Panc1 (cell line): ENCODE measurements at regions not wholly inside any gene's neighbourhood (a gene's known extent, or its start where the extent isn't known, plus 50 kb on each side); places are given as distances from the start of the nearest gene placed in this dataset.

Source experiments
- ATAC-seq: fragments of 200-7000 bp; cut with Tn5 transposase; 2 replicates; pipeline ENCODE4 v1.9.1; 2020; ENCODE audit warnings: mild to moderate bottlenecking, moderate library complexity
- BruUV-seq: library from RNA; stranded (reverse); fragments of 400-500 nt; replicated peaks from 2 replicates; lab custom pipeline; 2021; lab: Mats Ljungman, UMichigan
- CTCF ChIA-PET: fragments of 300-600 bp; sonication (Branson Sonifier 250); formaldehyde crosslinking; loops from one replicate; lab custom pipeline; 2022; ENCODE audit warnings: antibody characterized with exemption; lab: Charles Lee
- POLR2A ChIA-PET: fragments of 300-600 bp; sonication (Branson Sonifier 250); formaldehyde crosslinking; loops from one replicate; lab custom pipeline; 2022; ENCODE audit warnings: antibody characterized with exemption; lab: Charles Lee
- DNase-seq: peaks from one replicate; pipeline ENCODE4 v3.0.0-alpha.2; 2010; ENCODE audit warnings: low read depth, low spot score
- H3K27ac ChIP-seq: 2 replicates; pipeline ENCODE4 v1.5.1; 2011; ENCODE audit warnings: mild to moderate bottlenecking, low read length, inconsistent platforms
- H3K27me3 ChIP-seq: fragments of 200-500 bp; sonication (Bioruptor generic); 2 replicates; pipeline ENCODE4 v1.6.0; 2014; ENCODE audit warnings: low read length, inconsistent platforms; ENCODE audit not compliant: control insufficient read depth, insufficient read depth
- H3K36me3 ChIP-seq: fragments of 200-500 bp; sonication (Bioruptor generic); 2 replicates; pipeline ENCODE4 v1.5.1; 2014; ENCODE audit warnings: inconsistent platforms, mild to moderate bottlenecking, low read length, moderate library complexity; ENCODE audit not compliant: control insufficient read depth, insufficient read depth
- H3K4me1 ChIP-seq: 2 replicates; pipeline ENCODE4 v1.5.1; 2011; ENCODE audit warnings: inconsistent platforms, mild to moderate bottlenecking, low read length, moderate library complexity; ENCODE audit not compliant: control insufficient read depth, insufficient read depth
- H3K4me3 ChIP-seq, 2 experiments: 2 replicates each; pipeline ENCODE4 v1.5.1; 2011 to 2012; ENCODE audit warnings: low read depth in 2 of 2, low read length in 2 of 2, mild to moderate bottlenecking in 2 of 2, inconsistent platforms in 1 of 2, moderate library complexity in 1 of 2
- H3K9me3 ChIP-seq: fragments of 200-500 bp; sonication (Bioruptor generic); 2 replicates; pipeline ENCODE4 v1.5.1; 2014; ENCODE audit warnings: low read depth, mild to moderate bottlenecking, inconsistent platforms, low read length, moderate library complexity; ENCODE audit not compliant: control insufficient read depth, insufficient read depth
- POLR2AphosphoS5 ChIP-seq: IDR thresholded peaks from 2 replicates; pipeline ENCODE4 v1.6.1; 2012; ENCODE audit warnings: mild to moderate bottlenecking, low read depth, low read length, moderate library complexity
- REST ChIP-seq, 2 experiments: IDR thresholded peaks; 2 replicates each; pipeline ENCODE4 v1.6.1; 2011 to 2012; ENCODE audit warnings: low read depth in 2 of 2, control low read depth in 1 of 2, low read length in 1 of 2, mild to moderate bottlenecking in 1 of 2, moderate library complexity in 1 of 2; ENCODE audit not compliant: insufficient read depth in 1 of 2
- SIN3A ChIP-seq: IDR thresholded peaks from 2 replicates; pipeline ENCODE4 v1.6.1; 2012; ENCODE audit warnings: low read depth, mild to moderate bottlenecking, low read length, moderate library complexity, borderline replicate concordance; ENCODE audit not compliant: insufficient read depth
- TCF7L2 ChIP-seq: IDR thresholded peaks from 2 replicates; pipeline ENCODE4 v1.6.1; 2011; ENCODE audit warnings: mild to moderate bottlenecking, low read depth, low read length, inconsistent platforms
- in situ Hi-C: cut with HindIII; loops from 2 replicates; pipeline ENCODE4 v1.10.0; 2016; ENCODE audit warnings: low sequenced_read_pairs, low pct_unique_long_range_greater_than_20kb
- intact Hi-C: fragments of 100-400 bp; cut with micrococcal nuclease; formaldehyde crosslinking; loops from one replicate; pipeline ENCODE4 v1.10.0; 2022; ENCODE audit not compliant: unreplicated experiment
- TF ChIP-seq, protein P1 (sequence below): fragments of 450-650 bp; IDR thresholded peaks from 2 replicates; pipeline ENCODE4 v1.5.1; 2017; ENCODE audit warnings: mild to moderate bottlenecking

DNA sequence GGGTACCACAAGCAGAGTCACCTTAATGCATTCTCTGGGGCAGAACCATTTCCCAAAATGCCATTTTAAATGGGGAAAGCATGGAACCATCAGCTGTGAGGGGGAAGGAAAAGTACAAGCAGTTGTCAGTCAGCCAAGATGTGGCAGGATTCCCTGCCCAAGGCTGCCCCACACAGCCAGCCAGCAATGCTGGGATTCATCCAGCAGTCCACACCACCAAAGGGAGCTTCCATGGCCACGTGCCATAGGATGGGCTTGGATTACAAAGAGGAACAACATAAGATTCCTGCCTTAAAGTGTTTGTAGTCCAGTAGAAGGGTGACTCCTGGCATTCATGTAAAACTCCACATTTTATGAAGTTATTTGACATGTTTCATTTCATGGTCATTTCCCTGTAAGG is 233.3 kb downstream of the SHOX2 start:
- POLR2A ChIA-PET: no interaction called here
- in situ Hi-C loops: no loop called here

GRCh38 chr3:157871838-157872460 is 234.3 kb downstream of the SHOX2 start:
- BruUV-seq: no TSS peak
- Histone ChIP-seq H3K4me3 (no peak overlapping the region), H3K9me3 (no peaks in the 10 kb centered on the region), H3K4me1 (no peaks in the 10 kb centered on the region), H3K36me3 (no peaks in the 10 kb centered on the region), H3K27ac (no peak overlapping the region), H3K27me3 (no peaks in the 10 kb centered on the region)
- POLR2A ChIA-PET: no interaction called here
- no peak for TF ChIP-seq POLR2AphosphoS5
- TF ChIP-seq SIN3A: no peak
- TF ChIP-seq, protein P1, sequence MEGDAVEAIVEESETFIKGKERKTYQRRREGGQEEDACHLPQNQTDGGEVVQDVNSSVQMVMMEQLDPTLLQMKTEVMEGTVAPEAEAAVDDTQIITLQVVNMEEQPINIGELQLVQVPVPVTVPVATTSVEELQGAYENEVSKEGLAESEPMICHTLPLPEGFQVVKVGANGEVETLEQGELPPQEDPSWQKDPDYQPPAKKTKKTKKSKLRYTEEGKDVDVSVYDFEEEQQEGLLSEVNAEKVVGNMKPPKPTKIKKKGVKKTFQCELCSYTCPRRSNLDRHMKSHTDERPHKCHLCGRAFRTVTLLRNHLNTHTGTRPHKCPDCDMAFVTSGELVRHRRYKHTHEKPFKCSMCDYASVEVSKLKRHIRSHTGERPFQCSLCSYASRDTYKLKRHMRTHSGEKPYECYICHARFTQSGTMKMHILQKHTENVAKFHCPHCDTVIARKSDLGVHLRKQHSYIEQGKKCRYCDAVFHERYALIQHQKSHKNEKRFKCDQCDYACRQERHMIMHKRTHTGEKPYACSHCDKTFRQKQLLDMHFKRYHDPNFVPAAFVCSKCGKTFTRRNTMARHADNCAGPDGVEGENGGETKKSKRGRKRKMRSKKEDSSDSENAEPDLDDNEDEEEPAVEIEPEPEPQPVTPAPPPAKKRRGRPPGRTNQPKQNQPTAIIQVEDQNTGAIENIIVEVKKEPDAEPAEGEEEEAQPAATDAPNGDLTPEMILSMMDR: no peak
- TF ChIP-seq TCF7L2: no peak
- TF ChIP-seq REST (IDR thresholded peaks at IDR 0.05; ENCODE audit: insufficient read depth in 1 of 2, low read depth in 2 of 2, low read length in 1 of 2): no peak
- in situ Hi-C loops: no loop called here
- intact Hi-C loops: no loop called here
- CTCF ChIA-PET: no interaction called here
- ATAC-seq (no peak), DNase-seq (no peak)

More for the DNA sequence above, 233.3 kb downstream of the SHOX2 start:
- TF ChIP-seq, protein P1: no peak
- no peak for TF ChIP-seq TCF7L2
- TF ChIP-seq POLR2AphosphoS5: no peak
- TF ChIP-seq REST (IDR thresholded peaks at IDR 0.05; ENCODE audit: insufficient read depth in 1 of 2, low read depth in 2 of 2, low read length in 1 of 2): no peak
- no peak for TF ChIP-seq SIN3A
- DNase-seq: no peak
- no TSS peak for BruUV-seq
- Histone ChIP-seq H3K36me3 (no peaks in the 10 kb centered on the region), H3K9me3 (no peaks in the 10 kb centered on the region), H3K27me3 (no peaks in the 10 kb centered on the region), H3K4me1 (no peaks in the 10 kb centered on the region), H3K27ac (no peak overlapping the region), H3K4me3 (no peak overlapping the region)
- ATAC-seq: no peak; the same call in 1 of the 2 replicates
- CTCF ChIA-PET: no interaction called here
- intact Hi-C loops: no loop called here
